Motor neuron (in vitro differentiated cells): ENCODE measurements at regions not wholly inside any gene's neighbourhood (a gene's known extent, or its start where the extent isn't known, plus 50 kb on each side); places are given as distances from the start of the nearest gene placed in this dataset.

Experiments
- ATAC-seq, 8 experiments: fragments of 200-7000 bp; cut with Tn5 transposase; replicated peaks in 6 of 8; 2 replicates each; pipeline ENCODE4 v1.8.0; 2021; ENCODE audit warnings: mild to moderate bottlenecking in 8 of 8, moderate library complexity in 8 of 8
- H3K27ac ChIP-seq, 2 donors: fragments of 250-450 bp; sonication (Bioruptor Pico); 2 replicates each; pipeline ENCODE4 v1.9.0; 2021; ENCODE audit warnings: antibody characterized with exemption in 2 of 2, mild to moderate bottlenecking in 2 of 2, moderate library complexity in 1 of 2
- H3K4me1 ChIP-seq, 2 donors: fragments of 250-450 bp; sonication (Bioruptor Pico); replicated peaks in 1 of 2; 2 replicates each; pipeline ENCODE4 v1.6.1; 2021; ENCODE audit warnings: antibody characterized with exemption in 2 of 2, mild to moderate bottlenecking in 2 of 2, moderate library complexity in 1 of 2
- H3K4me3 ChIP-seq, 5 donors: fragments of 250-450 bp; sonication (Bioruptor Pico); 2 replicates each; pipeline ENCODE4 v1.9.0; 2021; ENCODE audit warnings: antibody characterized with exemption in 5 of 5, mild to moderate bottlenecking in 5 of 5, moderate library complexity in 4 of 5
- WGBS, 10 experiments: fragments of 450-650 bp; shearing (Covaris generic); methylation state at CpG; one replicate each; pipeline ENCODE4 v1.0.0; 2022; 5-methylcytosine and 5-hydroxymethylcytosine counted together
- in situ Hi-C, 9 experiments: fragments of 400-800 bp; cut with MboI; loops; one replicate each; pipeline ENCODE4 v1.15.0; 2021; ENCODE audit warnings: low sequenced_read_pairs in 9 of 9, low pct_unique_long_range_greater_than_20kb in 2 of 9; ENCODE audit not compliant: unreplicated experiment in 9 of 9

GRCh38 chr9:135224921-135225541, 137.6 kb downstream of the OLFM1 start:
- in situ Hi-C loops = no loop called here
- peak in 5 of 8 experiments; percentile 64 to 70 (median 64) for ATAC-seq
- H3K4me3 ChIP-seq = no peak overlapping the region
- H3K27ac ChIP-seq = peak overlapping the region; percentile 52 to 58
- 29 to 49% (median 46%) methylated on average over 5 to 9 of the region's 23 CpGs; no CpG with 5 or more reads in 7 of the 10 experiments for WGBS, 10 experiments
- peaks cover 39 to 42% of the 10 kb centered on the region in 2 donors for H3K4me1 ChIP-seq

GRCh38 chr9:135225619-135226228, 138.3 kb downstream of the OLFM1 start:
- ATAC-seq = no peak
- Histone ChIP-seq H3K27ac (no peak overlapping the region), H3K4me1 (peaks cover 39 to 46% of the 10 kb centered on the region in 2 donors), H3K4me3 (no peak overlapping the region)
- 51 to 100% (median 83%) methylated on average over 1 to 8 of the region's 11 CpGs; no CpG with 5 or more reads in 2 of the 10 experiments for WGBS, 10 experiments
- in situ Hi-C loops = no loop called here

GRCh38 chr9:135226369-135227050, 139.0 kb downstream of the OLFM1 start:
- WGBS, 10 experiments = 20 to 100% (median 100%) methylated on average over 1 of the region's 5 CpGs; no CpG with 5 or more reads in 5 of the 10 experiments
- no peak for ATAC-seq
- in situ Hi-C loops = no loop called here

GRCh38 chr9:135227641-135228251, 140.3 kb downstream of the OLFM1 start:
- H3K4me1 ChIP-seq = peaks cover 31 to 35% of the 10 kb centered on the region in 2 donors
- H3K4me3 ChIP-seq = no peak overlapping the region
- H3K27ac ChIP-seq = no peak overlapping the region
- 40 to 80% methylated on average over 1 to 4 of the region's 17 CpGs; no CpG with 5 or more reads in 8 of the 10 experiments for WGBS, 10 experiments
- in situ Hi-C loops = no loop called here
- ATAC-seq = no peak

More at GRCh38 chr9:135226369-135227050, 139.0 kb downstream of the OLFM1 start:
- H3K27ac ChIP-seq = no peak overlapping the region
- H3K4me1 ChIP-seq = peaks cover 42 to 46% of the 10 kb centered on the region in 2 donors
- no peak overlapping the region for H3K4me3 ChIP-seq

GRCh38 chr9:135228345-135228982, 141.0 kb downstream of the OLFM1 start:
- Histone ChIP-seq H3K4me3 (no peak overlapping the region), H3K27ac (no peak overlapping the region), H3K4me1 (peaks cover 24 to 28% of the 10 kb centered on the region in 2 donors)
- in situ Hi-C loops = no loop called here
- 40 to 100% (median 67%) methylated on average over 1 to 7 of the region's 18 CpGs; no CpG with 5 or more reads in 3 of the 10 experiments for WGBS, 10 experiments
- ATAC-seq = no peak

GRCh38 chr9:135228983-135229625, 141.6 kb downstream of the OLFM1 start:
- H3K4me3 ChIP-seq = no peak overlapping the region
- H3K27ac ChIP-seq = no peak overlapping the region
- H3K4me1 ChIP-seq = peaks cover 18 to 22% of the 10 kb centered on the region in 2 donors
- in situ Hi-C loops = no loop called here
- no peak for ATAC-seq
- WGBS, 10 experiments = 16 to 80% (median 55%) methylated on average over 1 to 5 of the region's 14 CpGs; no CpG with 5 or more reads in 5 of the 10 experiments

GRCh38 chr9:135229701-135230385, 142.4 kb downstream of the OLFM1 start:
- Histone ChIP-seq H3K4me1 (peaks cover 13 to 17% of the 10 kb centered on the region in 2 donors), H3K4me3 (no peak overlapping the region), H3K27ac (no peak overlapping the region)
- in situ Hi-C loops = no loop called here
- ATAC-seq = no peak
- WGBS, 10 experiments = 0 to 90% (median 67%) methylated on average over 1 to 12 of the region's 16 CpGs; no CpG with 5 or more reads in 3 of the 10 experiments

GRCh38 chr9:135230386-135230765, 142.9 kb downstream of the OLFM1 start:
- in situ Hi-C loops = no loop called here
- 100% methylated on average over 1 to 2 of the region's 7 CpGs; no CpG with 5 or more reads in 8 of the 10 experiments for WGBS, 10 experiments
- Histone ChIP-seq H3K4me3 (no peak overlapping the region), H3K4me1 (peaks cover 8 to 11% of the 10 kb centered on the region in 2 donors), H3K27ac (no peak overlapping the region)
- ATAC-seq = no peak

- Histone ChIP-seq H3K4me3 (no peak overlapping the region), H3K27ac (no peak overlapping the region), H3K4me1 (peaks cover 7 to 11% of the 10 kb centered on the region in 2 donors)
- in situ Hi-C loops = no loop called here
- WGBS, 10 experiments = 0 to 100% (median 55%) methylated on average over 1 to 8 of the region's 10 CpGs; no CpG with 5 or more reads in 1 of the 10 experiments
- peak in 5 of 8 experiments; percentile 46 to 66 (median 52) for ATAC-seq
Measured at GRCh38 chr9:135230817-135231520, 143.5 kb downstream of the OLFM1 start.

GRCh38 chr9:135239100-135239768, 151.8 kb downstream of the OLFM1 start:
- no peak overlapping the region for H3K4me3 ChIP-seq
- WGBS, 10 experiments = 52 to 97% (median 78%) methylated on average over 3 to 13 of the region's 20 CpGs; no CpG with 5 or more reads in 1 of the 10 experiments
- no peak overlapping the region for H3K27ac ChIP-seq
- in situ Hi-C loops = no loop called here
- no peak for ATAC-seq
- H3K4me1 ChIP-seq = peaks cover 7 to 19% of the 10 kb centered on the region in 2 donors

- in situ Hi-C loops = no loop called here
- H3K27ac ChIP-seq = no peak overlapping the region
- WGBS, 10 experiments = 30 to 93% (median 80%) methylated on average over 1 to 3 of the region's 6 CpGs; no CpG with 5 or more reads in 4 of the 10 experiments
- H3K4me1 ChIP-seq = peaks cover 7 to 19% of the 10 kb centered on the region in 2 donors
- no peak overlapping the region for H3K4me3 ChIP-seq
- ATAC-seq = no peak
Measured at GRCh38 chr9:135239769-135240141, 152.3 kb downstream of the OLFM1 start.
